Superior temporal gyrus (tissue), 1 donor: ENCODE measurements at regions not wholly inside any gene's neighbourhood (a gene's known extent, or its start where the extent isn't known, plus 50 kb on each side); places are given as distances from the start of the nearest gene placed in this dataset.

Experiments used
- DNase-seq: peaks from one replicate; pipeline ENCODE4 v3.0.0-alpha.2; 2016; ENCODE audit errors: extremely low spot score

DNA sequence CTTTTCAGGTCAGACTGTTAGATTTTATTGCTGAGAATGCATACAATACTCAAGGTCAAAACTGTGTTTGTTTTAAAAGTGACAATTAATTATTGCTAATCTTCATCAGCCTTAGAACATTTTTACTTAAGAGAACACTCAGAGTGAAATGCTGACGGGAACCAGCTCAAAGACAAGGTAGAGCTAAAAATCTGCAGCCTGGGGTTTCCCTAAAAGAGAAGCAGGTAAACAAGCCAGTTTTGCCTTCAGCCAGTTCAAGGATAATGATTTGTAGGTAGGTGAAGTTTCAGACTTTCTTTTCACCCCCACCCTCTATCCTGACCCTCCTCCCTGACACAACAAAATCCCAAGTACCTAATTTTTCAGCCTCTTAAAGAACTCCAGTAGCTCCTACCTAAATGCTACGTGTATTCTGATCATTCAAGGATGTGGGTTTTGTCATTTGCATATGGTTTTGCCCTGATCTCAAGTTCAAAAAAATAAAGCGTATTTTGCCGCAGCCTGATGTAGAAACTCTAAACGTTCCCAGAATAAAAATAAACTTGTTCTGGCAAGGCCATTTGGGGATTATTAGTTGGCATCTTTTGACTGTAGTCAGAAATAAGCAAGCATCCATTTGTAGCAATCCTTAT lies 407.2 kb downstream of the EFNA5 start:
- no peak for DNase-seq

GRCh38 chr5:107257885-107258520 lies 412.7 kb downstream of the EFNA5 start:
- DNase-seq = no peak

GRCh38 chr5:107254902-107255234 lies 415.9 kb downstream of the EFNA5 start:
- DNase-seq = no peak

DNA sequence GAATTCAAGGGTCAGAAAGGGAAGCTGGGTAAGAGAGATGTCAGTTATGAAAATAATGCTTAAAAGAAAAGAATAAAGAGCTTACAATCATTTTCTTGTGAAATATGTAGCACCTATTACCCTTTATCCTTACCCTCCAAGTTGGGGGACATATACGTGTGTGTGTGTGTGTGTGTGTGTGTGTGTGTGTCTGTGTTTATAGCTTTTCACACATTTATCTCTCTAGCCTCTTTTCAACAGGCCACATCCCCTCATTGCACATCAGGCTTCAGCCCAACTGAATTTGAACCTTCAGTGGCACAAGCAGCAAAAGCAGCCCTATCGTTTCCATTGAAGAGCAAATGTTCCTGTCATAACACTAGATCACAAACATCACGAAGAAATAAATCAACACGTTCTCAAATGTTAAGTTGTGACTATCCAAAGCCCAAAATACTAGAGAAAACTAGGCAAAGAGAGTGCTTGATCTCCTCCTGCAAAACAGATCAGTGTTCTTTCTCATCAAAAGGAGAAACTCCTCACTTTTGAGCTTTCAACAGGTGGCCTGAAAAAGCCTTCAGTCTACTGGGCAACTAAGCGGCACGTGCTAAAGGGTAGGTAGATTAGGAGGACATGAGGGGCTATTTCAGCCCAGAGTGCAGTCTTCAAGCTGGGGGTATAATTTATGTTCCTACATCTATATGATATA lies 416.4 kb downstream of the EFNA5 start:
- no peak for DNase-seq

DNA sequence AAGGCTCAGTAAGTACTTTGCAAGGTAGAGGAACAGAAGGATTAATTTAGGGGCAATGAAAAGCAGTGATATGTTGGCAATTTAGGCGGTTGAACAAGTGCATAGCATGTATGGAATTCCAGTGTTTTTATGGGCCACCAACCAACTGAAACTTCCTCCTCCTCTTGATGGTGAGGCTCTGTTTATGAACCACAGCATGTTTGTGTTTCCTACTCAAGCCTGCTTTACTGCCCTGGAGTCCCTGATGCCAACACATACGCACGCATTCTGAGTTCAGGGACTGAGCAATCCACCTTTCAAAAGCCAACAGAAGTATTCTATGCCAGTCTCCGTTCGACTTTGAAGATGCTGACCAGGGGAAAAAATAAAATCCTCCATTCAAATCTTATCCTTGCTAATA lies 417.5 kb downstream of the EFNA5 start:
- no peak for DNase-seq

DNA sequence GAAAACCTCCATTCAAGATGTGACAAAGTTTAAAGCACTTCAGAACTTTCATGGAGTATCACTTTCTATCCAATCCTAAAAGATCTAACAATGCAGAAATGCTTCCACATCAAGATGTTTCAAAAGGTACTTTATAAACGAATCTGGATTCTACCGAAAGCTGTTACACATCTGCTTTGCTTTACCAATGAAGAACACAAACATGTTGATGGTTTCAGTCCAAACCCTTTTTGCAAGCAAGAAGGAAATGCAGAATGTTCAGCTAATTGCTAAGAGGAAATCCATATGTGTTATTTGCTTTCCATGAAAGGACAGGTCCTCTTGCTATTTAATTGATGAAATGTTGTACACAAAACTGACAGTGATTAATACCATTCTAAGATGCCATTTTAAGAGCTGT lies 419.6 kb downstream of the EFNA5 start:
- no peak for DNase-seq

DNA sequence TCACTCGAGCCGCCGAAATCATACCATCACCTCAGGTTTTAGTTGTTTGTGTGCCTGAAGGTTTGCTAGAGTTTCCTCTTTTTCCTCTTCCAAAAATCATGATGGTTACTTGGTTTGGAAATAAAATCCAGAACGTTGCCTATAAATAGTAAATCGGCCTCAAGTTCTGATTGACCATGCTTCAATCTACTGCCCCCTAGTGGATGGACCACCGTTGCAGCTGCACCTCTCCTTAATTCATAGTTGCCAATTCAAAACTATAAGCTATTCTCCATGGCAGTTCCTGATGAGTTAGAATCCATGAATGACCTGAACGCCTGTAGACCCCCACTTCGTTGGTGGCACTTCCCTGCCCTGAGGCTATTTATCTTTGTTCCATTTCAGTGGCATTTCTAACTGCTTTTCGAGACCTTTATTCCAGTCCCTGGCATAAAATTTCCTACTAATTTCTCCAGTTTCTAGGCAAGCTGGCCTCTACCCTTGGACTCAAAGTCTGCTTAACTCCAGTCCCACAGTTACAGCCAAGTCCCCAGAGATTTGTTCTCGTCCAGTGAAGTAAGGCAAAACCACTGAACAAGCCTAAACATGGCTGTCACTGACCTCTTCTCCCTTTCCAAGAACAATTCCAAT lies 422.6 kb downstream of the EFNA5 start:
- peak; percentile 60 for DNase-seq

GRCh38 chr5:107247427-107247826 lies 423.3 kb downstream of the EFNA5 start:
- DNase-seq = no peak

DNA sequence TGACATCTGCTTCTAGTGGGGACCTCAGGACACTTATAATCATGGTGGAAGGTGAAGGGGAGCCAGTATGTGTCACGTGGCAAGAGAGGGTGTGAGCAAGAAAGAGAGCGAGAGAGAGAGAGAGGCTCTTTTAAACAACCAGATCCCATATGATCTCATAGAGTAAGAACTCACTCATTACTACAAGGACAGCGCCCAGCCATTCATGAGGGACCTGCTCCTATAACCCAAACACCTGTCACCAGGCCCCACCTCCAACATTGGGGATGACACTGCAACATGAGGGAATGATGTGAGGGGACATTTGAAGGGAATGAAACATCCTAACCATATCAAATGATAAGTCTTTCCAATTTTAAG lies 427.5 kb downstream of the EFNA5 start:
- no peak for DNase-seq

DNA sequence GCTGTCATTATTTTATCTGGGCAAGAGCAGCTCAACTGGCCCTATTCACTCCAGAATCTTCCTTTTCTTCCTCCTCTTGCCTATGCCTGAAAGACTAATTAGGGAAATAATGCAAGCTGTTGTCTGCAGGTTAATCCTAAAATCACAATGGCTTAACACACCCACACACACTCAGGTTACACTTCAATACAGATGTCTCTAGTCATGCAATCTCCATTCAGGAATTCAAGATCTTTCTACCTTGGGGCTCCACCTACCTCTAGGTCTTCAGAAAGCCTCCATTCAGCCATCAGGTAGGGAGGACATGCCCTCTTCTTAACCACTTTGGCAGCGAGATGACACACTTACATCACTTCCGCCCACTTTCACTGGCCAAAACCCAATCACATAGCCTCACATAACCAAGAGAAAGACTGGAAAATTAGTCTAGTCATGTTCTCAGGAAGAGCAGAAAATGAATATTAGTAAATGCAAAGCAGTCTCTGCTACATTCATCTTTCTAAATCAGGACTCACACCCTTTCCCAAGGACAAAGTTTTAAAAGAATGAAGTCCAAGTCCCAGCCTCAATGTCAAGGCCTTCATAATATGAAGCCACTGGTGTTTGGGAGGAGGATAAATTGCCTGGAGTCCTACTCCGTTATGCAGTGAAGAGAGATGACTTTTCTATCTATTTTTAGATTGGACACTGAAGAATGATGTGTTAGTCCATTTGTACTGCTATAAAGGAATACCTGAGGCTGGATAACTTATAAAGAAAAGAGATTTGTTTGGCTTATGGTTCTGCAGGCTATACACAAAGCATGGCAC lies 428.1 kb downstream of the EFNA5 start:
- DNase-seq = no peak

DNA sequence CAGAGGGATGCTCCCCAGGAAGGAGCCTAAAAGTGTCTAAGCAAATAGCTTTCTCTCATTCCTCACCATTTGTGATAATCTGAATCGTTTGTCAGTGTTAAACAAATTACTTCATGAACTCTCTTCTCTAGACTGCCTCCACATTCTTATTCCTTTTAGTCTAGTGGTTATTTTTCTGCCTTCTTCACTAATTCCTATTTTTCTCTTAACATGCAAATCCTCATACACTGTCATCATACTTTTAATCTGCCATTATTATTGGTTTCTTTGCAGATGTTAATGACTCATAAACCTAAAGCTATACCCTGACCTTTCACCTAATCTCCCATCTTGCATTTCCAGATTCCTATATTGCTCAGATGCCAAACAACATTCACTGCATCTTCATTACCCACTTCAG lies 428.9 kb downstream of the EFNA5 start:
- no peak for DNase-seq

GRCh38 chr5:107235167-107235566 lies 435.6 kb downstream of the EFNA5 start:
- DNase-seq = no peak

- DNase-seq = no peak
These were observed 437.9 kb downstream of the EFNA5 start for GRCh38 chr5:107232788-107233187.

GRCh38 chr5:107232293-107232692 lies 438.4 kb downstream of the EFNA5 start:
- no peak for DNase-seq

GRCh38 chr5:107231191-107231590 lies 439.5 kb downstream of the EFNA5 start:
- no peak for DNase-seq

GRCh38 chr5:107230367-107230766 lies 440.4 kb downstream of the EFNA5 start:
- no peak for DNase-seq

- DNase-seq = no peak
These were observed 442.5 kb downstream of the EFNA5 start for GRCh38 chr5:107228226-107228625.

DNA sequence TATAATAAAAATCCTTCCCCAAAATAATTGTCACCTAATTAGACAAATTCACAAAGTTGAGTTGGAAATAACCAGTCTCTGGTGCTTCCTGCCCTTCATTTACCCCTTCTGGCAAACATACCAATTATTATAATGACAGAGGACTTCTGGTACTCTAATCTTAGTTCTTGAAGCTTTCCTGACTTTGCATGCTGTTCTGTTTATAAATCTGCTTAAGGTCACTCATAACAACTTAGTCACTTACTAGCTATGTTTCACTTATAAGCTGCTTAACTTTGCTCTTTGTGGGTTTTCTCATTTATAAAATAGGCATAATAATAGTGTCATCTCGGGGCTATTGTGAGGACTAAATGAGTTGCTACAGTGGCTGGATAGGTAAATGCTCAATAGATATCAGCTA lies 446.5 kb downstream of the EFNA5 start:
- DNase-seq = no peak

GRCh38 chr5:107223066-107223465 lies 447.7 kb downstream of the EFNA5 start:
- DNase-seq = no peak

GRCh38 chr5:107219993-107220392 lies 450.7 kb downstream of the EFNA5 start:
- no peak for DNase-seq

- DNase-seq = no peak
These were observed 452.1 kb downstream of the EFNA5 start for GRCh38 chr5:107218457-107219193.
